GM10248 (cell line): ENCODE measurements at regions not wholly inside any gene's neighbourhood (a gene's known extent, or its start where the extent isn't known, plus 50 kb on each side); places are given as distances from the start of the nearest gene placed in this dataset.

Experiments used
- CTCF ChIA-PET: fragments of 300-600 bp; sonication (Branson Sonifier 250); formaldehyde crosslinking; extraction: SDS; loops from one replicate; lab custom pipeline; 2021; ENCODE audit warnings: antibody characterized with exemption; lab: Yijun Ruan, JAX
- POLR2A ChIA-PET: fragments of 350-650 bp; sonication (Branson Sonifier 250); formaldehyde crosslinking; extraction: SDS; loops from one replicate; lab custom pipeline; 2020; ENCODE audit warnings: antibody characterized with exemption; lab: Yijun Ruan, JAX
- DNase-seq: peaks from one replicate; pipeline ENCODE4 v3.0.0; 2012; ENCODE audit errors: extremely low spot score
- TF ChIP-seq, protein P1 (sequence below): IDR thresholded peaks from 2 replicates; pipeline ENCODE4 v1.5.1; 2012; ENCODE audit warnings: mild to moderate bottlenecking, low read depth; ENCODE audit errors: extremely low read depth, missing control alignments, control extremely low read depth

GRCh38 chr11:95549301-95549700 lies 240.3 kb downstream of the FAM76B start:
- no peak for DNase-seq
- ChIA-PET CTCF (no interaction called here), POLR2A (no interaction called here)
- TF ChIP-seq, protein P1, sequence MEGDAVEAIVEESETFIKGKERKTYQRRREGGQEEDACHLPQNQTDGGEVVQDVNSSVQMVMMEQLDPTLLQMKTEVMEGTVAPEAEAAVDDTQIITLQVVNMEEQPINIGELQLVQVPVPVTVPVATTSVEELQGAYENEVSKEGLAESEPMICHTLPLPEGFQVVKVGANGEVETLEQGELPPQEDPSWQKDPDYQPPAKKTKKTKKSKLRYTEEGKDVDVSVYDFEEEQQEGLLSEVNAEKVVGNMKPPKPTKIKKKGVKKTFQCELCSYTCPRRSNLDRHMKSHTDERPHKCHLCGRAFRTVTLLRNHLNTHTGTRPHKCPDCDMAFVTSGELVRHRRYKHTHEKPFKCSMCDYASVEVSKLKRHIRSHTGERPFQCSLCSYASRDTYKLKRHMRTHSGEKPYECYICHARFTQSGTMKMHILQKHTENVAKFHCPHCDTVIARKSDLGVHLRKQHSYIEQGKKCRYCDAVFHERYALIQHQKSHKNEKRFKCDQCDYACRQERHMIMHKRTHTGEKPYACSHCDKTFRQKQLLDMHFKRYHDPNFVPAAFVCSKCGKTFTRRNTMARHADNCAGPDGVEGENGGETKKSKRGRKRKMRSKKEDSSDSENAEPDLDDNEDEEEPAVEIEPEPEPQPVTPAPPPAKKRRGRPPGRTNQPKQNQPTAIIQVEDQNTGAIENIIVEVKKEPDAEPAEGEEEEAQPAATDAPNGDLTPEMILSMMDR, result no peak

DNA sequence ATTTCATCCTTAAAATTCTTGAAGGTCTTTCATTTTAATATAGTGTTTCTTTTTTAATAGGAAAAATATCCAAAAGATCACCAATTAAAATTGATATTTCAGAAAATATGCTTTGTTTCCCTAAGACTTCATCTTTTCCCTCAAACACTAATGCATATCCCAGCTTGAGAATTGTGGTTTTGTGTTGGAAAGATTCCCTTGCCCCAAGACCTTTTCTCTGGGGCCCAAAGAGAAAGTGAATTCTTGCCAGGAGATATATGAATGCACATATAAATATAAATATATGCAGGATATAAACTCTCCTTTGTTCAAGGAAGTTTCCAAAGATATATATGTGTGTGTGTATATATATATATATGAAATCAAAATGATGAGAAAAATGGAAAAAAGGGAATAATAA lies 241.2 kb downstream of the FAM76B start:
- ChIA-PET CTCF (interaction anchor here (1.5 to 3.7 kb wide), 3 partner anchors 12 to 158 kb away, joined by 3 to 29 read pairs (median 5); no protein-coding TSS in a partner anchor), POLR2A (no interaction called here)
- TF ChIP-seq, protein P1, result no peak
- no peak for DNase-seq

- DNase-seq, result no peak
- ChIA-PET CTCF (interaction anchor here (1.5 to 3.7 kb wide), 3 partner anchors 11 to 158 kb away, joined by 3 to 29 read pairs (median 5); no protein-coding TSS in a partner anchor), POLR2A (no interaction called here)
- TF ChIP-seq, protein P1, result no peak
Observed at GRCh38 chr11:95547976-95548375, 241.6 kb downstream of the FAM76B start.

DNA sequence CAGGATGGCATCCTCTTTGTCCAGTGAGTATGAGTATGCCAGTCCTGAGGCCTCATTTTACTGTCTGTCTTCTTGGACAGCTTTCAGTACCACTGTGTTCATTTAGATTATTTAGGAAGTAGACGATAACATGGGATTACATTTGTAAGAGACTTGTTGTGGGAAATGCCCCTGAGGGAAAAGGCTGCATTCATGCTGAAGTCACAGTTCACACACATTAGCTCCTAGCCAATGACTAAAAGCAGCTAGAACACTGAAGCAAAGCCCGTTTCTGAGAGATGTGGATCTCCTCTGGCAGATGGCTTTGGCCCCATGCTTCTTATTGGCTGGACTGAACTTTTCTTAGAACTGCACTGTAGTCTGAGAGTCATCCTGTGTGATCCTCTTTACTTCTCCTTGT lies 242.4 kb downstream of the FAM76B start:
- POLR2A ChIA-PET, result no interaction called here
- DNase-seq, result no peak
- CTCF ChIA-PET, result interaction anchor here (0.7 to 3.7 kb wide), 7 partner anchors 8 to 159 kb away, joined by 3 to 29 read pairs (median 4); no protein-coding TSS in a partner anchor
- TF ChIP-seq, protein P1, result no peak

DNA sequence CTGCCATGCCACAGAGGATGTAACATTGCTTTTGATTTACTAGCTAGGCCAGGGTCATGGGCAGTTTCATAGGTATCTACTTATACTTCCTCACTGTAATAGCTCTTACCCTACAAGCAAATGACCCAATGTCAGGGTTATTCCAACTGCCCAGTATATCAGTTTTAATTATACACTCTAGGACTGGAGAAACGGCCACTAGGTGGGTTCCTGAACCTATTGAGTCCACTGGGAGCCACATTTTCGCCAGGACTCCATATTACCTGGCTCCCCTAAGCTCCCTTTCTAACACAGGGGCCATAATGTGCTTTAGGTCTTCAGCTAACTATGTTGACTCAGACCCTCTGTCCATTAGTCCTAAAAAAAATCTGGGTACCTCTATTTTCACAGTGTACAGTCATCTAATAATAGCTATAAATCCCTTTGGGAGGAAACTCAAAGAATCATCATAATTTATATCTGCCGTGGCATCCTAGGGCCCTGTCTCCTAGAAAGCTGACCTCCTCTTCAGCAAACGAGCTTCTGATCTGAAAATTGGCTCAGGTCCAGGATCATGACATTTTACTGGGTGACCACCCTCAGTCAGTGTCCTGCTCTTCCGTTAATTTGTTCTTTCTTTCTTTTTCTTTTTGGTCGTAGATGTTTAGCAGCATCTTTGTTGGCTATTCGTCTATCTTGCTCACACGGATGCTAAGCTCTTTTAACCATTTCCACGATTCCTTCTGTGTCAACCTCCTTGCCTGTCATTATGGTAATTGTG lies 244.3 kb downstream of the FAM76B start:
- ChIA-PET CTCF (interaction anchor here (0.8 to 3.7 kb wide), 12 partner anchors 9 to 166 kb away, joined by 3 to 29 read pairs (median 6); no protein-coding TSS in a partner anchor), POLR2A (no interaction called here)
- no peak for DNase-seq
- TF ChIP-seq, protein P1, result peak; percentile 17

DNA sequence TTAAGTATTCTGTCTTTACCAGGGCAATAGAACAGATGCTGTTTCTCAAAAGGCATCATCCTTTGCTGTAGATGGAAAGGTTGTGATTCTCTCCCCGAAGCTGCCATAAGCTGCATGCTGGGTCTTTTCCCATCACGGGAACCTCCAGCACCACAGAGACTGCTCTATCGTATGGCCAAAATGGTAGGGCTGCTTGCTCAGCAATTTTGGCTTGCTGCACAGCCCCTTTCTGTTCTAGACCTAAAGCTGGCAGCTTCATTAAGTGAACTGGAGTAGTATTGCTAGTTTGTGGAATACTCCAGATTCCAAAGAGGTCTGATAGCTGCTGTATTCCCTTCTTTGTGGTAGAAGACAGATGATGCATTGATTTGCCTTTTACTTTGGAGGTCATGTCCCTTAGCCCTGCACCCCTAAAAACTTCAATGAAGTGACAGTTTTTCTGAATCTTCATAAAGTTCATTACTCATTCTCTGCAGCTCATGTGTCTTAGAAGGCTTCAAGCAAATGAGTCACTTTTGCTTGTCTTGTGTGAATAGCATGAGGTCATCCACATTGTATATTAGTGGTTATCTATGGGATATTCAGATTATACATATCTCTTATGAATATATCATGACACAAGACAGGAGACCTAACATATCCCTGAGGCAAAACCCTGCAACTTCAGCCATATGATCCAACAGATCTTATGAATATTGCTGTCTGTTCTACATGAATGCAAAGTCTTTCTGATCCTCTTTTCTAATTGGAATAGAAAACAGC lies 245.3 kb downstream of the FAM76B start:
- TF ChIP-seq, protein P1, result no peak
- ChIA-PET CTCF (interaction anchor here (0.8 to 3.7 kb wide), 8 partner anchors 8 to 162 kb away, joined by 3 to 29 read pairs (median 7); no protein-coding TSS in a partner anchor), POLR2A (no interaction called here)
- no peak for DNase-seq
